ENCODE measurements at regions not wholly inside any gene's neighbourhood (a gene's known extent, or its start where the extent isn't known, plus 50 kb on each side); places are given as distances from the start of the nearest gene placed in this dataset.

- no peak for TF ChIP-seq POLR2AphosphoS5 (IDR thresholded peaks at IDR 0.05)
- TF ChIP-seq CTCF (IDR thresholded peaks at IDR 0.05) = no peak
These were observed 663.4 kb downstream of the INHBA start for GRCh38 chr7:41039386-41039953.
